PC-3 (cell line): ENCODE measurements at regions not wholly inside any gene's neighbourhood (a gene's known extent, or its start where the extent isn't known, plus 50 kb on each side); places are given as distances from the start of the nearest gene placed in this dataset.

ENCODE experiments used
- CTCF ChIP-seq: fragments of 300-600 bp; sonication (generic); conservative IDR thresholded peaks from 2 replicates; pipeline ENCODE4 v1.5.1; 2017; ENCODE audit warnings: antibody characterized with exemption, low read depth, mild to moderate bottlenecking, low read length
- EZH2 ChIP-seq: fragments of 300-600 bp; sonication (generic); IDR thresholded peaks from one replicate; pipeline ENCODE4 v1.6.1; 2017; ENCODE audit warnings: antibody characterized with exemption, mild to moderate bottlenecking, low read length; ENCODE audit not compliant: unreplicated experiment
- EZH2phosphoT487 ChIP-seq: fragments of 300-600 bp; sonication (generic); IDR thresholded peaks from 2 replicates; pipeline ENCODE4 v1.6.1; 2018; ENCODE audit warnings: mild to moderate bottlenecking, antibody characterized with exemption, low read length, borderline replicate concordance

GRCh38 chr6:71375676-71376075 lies 87.1 kb downstream of the OGFRL1 start:
- TF ChIP-seq EZH2 (no peak), CTCF (no peak), EZH2phosphoT487 (no peak)
